ENCODE measurements at regions not wholly inside any gene's neighbourhood (a gene's known extent, or its start where the extent isn't known, plus 50 kb on each side); places are given as distances from the start of the nearest gene placed in this dataset.

GRCh38 chr14:104393199-104393897 lies 186.2 kb upstream of the C14orf180 start:
- H3K27ac ChIP-seq (ENCODE audit: low read length): no peak overlapping the region
- DNase-seq (ENCODE audit: low read depth, low spot score): no peak
- H3K4me1 ChIP-seq (ENCODE audit: control insufficient read depth, insufficient read depth, low read length): no peaks in the 10 kb centered on the region
- WGBS (ENCODE audit: insufficient coverage, insufficient read length): no CpG with 5 or more reads among the region's 18 CpGs
- H3K27me3 ChIP-seq (ENCODE audit: control insufficient read depth, insufficient read depth, low read length): no peaks in the 10 kb centered on the region
- no peaks in the 10 kb centered on the region; the same call in 1 of the 2 replicates for H3K9me3 ChIP-seq (ENCODE audit: control insufficient read depth, insufficient read depth, low read length)
- H3K4me3 ChIP-seq (ENCODE audit: low read length): no peak overlapping the region
- H3K36me3 ChIP-seq (ENCODE audit: control insufficient read depth, insufficient read depth, low read length): no peaks in the 10 kb centered on the region

GRCh38 chr14:104393898-104394381 lies 185.6 kb upstream of the C14orf180 start:
- WGBS (ENCODE audit: insufficient coverage, insufficient read length): no CpG with 5 or more reads among the region's 10 CpGs
- H3K4me1 ChIP-seq (ENCODE audit: control insufficient read depth, insufficient read depth, low read length): no peaks in the 10 kb centered on the region
- DNase-seq (ENCODE audit: low read depth, low spot score): no peak

GRCh38 chr14:104394409-104394851 lies 185.1 kb upstream of the C14orf180 start:
- no CpG with 5 or more reads among the region's 13 CpGs for WGBS (ENCODE audit: insufficient coverage, insufficient read length)
- H3K27ac ChIP-seq (ENCODE audit: low read length): no peak overlapping the region
- no peak for DNase-seq (ENCODE audit: low read depth, low spot score)
- no peaks in the 10 kb centered on the region for H3K4me1 ChIP-seq (ENCODE audit: control insufficient read depth, insufficient read depth, low read length)
- no peaks in the 10 kb centered on the region for H3K36me3 ChIP-seq (ENCODE audit: control insufficient read depth, insufficient read depth, low read length)
- no peak overlapping the region for H3K4me3 ChIP-seq (ENCODE audit: low read length)
- peaks cover 2% of the 10 kb centered on the region for H3K9me3 ChIP-seq (ENCODE audit: control insufficient read depth, insufficient read depth, low read length)
- H3K27me3 ChIP-seq (ENCODE audit: control insufficient read depth, insufficient read depth, low read length): no peaks in the 10 kb centered on the region

More at GRCh38 chr14:104393898-104394381, 185.6 kb upstream of the C14orf180 start:
- Histone ChIP-seq H3K9me3 (ENCODE audit: control insufficient read depth, insufficient read depth, low read length) (peaks cover 2% of the 10 kb centered on the region), H3K36me3 (ENCODE audit: control insufficient read depth, insufficient read depth, low read length) (no peaks in the 10 kb centered on the region), H3K4me3 (ENCODE audit: low read length) (no peak overlapping the region), H3K27ac (ENCODE audit: low read length) (no peak overlapping the region), H3K27me3 (ENCODE audit: control insufficient read depth, insufficient read depth, low read length) (no peaks in the 10 kb centered on the region)

- no peak overlapping the region for H3K4me3 ChIP-seq (ENCODE audit: low read length)
- no peak overlapping the region for H3K27ac ChIP-seq (ENCODE audit: low read length)
- no peaks in the 10 kb centered on the region for H3K36me3 ChIP-seq (ENCODE audit: control insufficient read depth, insufficient read depth, low read length)
- no peaks in the 10 kb centered on the region for H3K4me1 ChIP-seq (ENCODE audit: control insufficient read depth, insufficient read depth, low read length)
- WGBS (ENCODE audit: insufficient coverage, insufficient read length): no CpG with 5 or more reads among the region's 6 CpGs
- H3K27me3 ChIP-seq (ENCODE audit: control insufficient read depth, insufficient read depth, low read length): no peaks in the 10 kb centered on the region
- no peak for DNase-seq (ENCODE audit: low read depth, low spot score)
- H3K9me3 ChIP-seq (ENCODE audit: control insufficient read depth, insufficient read depth, low read length): peaks cover 2% of the 10 kb centered on the region
These were observed 184.3 kb upstream of the C14orf180 start for GRCh38 chr14:104395276-104395675.

- no peaks in the 10 kb centered on the region for H3K4me1 ChIP-seq (ENCODE audit: control insufficient read depth, insufficient read depth, low read length)
- no peaks in the 10 kb centered on the region for H3K27me3 ChIP-seq (ENCODE audit: control insufficient read depth, insufficient read depth, low read length)
- no CpG with 5 or more reads among the region's 30 CpGs for WGBS (ENCODE audit: insufficient coverage, insufficient read length)
- peaks cover 2% of the 10 kb centered on the region for H3K9me3 ChIP-seq (ENCODE audit: control insufficient read depth, insufficient read depth, low read length)
- H3K27ac ChIP-seq (ENCODE audit: low read length): no peak overlapping the region
- no peak for DNase-seq (ENCODE audit: low read depth, low spot score)
- H3K4me3 ChIP-seq (ENCODE audit: low read length): no peak overlapping the region
- H3K36me3 ChIP-seq (ENCODE audit: control insufficient read depth, insufficient read depth, low read length): no peaks in the 10 kb centered on the region
These were observed 183.5 kb upstream of the C14orf180 start for GRCh38 chr14:104395941-104396681.

- H3K4me3 ChIP-seq (ENCODE audit: low read length): no peak overlapping the region
- H3K27me3 ChIP-seq (ENCODE audit: control insufficient read depth, insufficient read depth, low read length): no peaks in the 10 kb centered on the region
- H3K4me1 ChIP-seq (ENCODE audit: control insufficient read depth, insufficient read depth, low read length): no peaks in the 10 kb centered on the region
- H3K27ac ChIP-seq (ENCODE audit: low read length): no peak overlapping the region
- DNase-seq (ENCODE audit: low read depth, low spot score): no peak
- H3K36me3 ChIP-seq (ENCODE audit: control insufficient read depth, insufficient read depth, low read length): no peaks in the 10 kb centered on the region
- WGBS (ENCODE audit: insufficient coverage, insufficient read length): no CpG with 5 or more reads among the region's 17 CpGs
- H3K9me3 ChIP-seq (ENCODE audit: control insufficient read depth, insufficient read depth, low read length): peaks cover 2% of the 10 kb centered on the region
These were observed 182.7 kb upstream of the C14orf180 start for GRCh38 chr14:104396682-104397470.

- DNase-seq (ENCODE audit: low read depth, low spot score): no peak
- no peaks in the 10 kb centered on the region for H3K4me1 ChIP-seq (ENCODE audit: control insufficient read depth, insufficient read depth, low read length)
- no peak overlapping the region for H3K27ac ChIP-seq (ENCODE audit: low read length)
- no peaks in the 10 kb centered on the region for H3K36me3 ChIP-seq (ENCODE audit: control insufficient read depth, insufficient read depth, low read length)
- no peaks in the 10 kb centered on the region for H3K27me3 ChIP-seq (ENCODE audit: control insufficient read depth, insufficient read depth, low read length)
- peaks cover 2% of the 10 kb centered on the region for H3K9me3 ChIP-seq (ENCODE audit: control insufficient read depth, insufficient read depth, low read length)
- no CpG with 5 or more reads among the region's 2 CpGs for WGBS (ENCODE audit: insufficient coverage, insufficient read length)
- H3K4me3 ChIP-seq (ENCODE audit: low read length): no peak overlapping the region
These were observed 181.6 kb upstream of the C14orf180 start for GRCh38 chr14:104397956-104398355.

GRCh38 chr14:104398656-104399055 lies 180.9 kb upstream of the C14orf180 start:
- no peak for DNase-seq (ENCODE audit: low read depth, low spot score)
- no peak overlapping the region for H3K27ac ChIP-seq (ENCODE audit: low read length)
- peaks cover 5% of the 10 kb centered on the region for H3K4me1 ChIP-seq (ENCODE audit: control insufficient read depth, insufficient read depth, low read length)
- no CpG with 5 or more reads among the region's 7 CpGs for WGBS (ENCODE audit: insufficient coverage, insufficient read length)
- no peak overlapping the region for H3K4me3 ChIP-seq (ENCODE audit: low read length)
- H3K36me3 ChIP-seq (ENCODE audit: control insufficient read depth, insufficient read depth, low read length): no peaks in the 10 kb centered on the region
- no peaks in the 10 kb centered on the region for H3K27me3 ChIP-seq (ENCODE audit: control insufficient read depth, insufficient read depth, low read length)
- peaks cover 2% of the 10 kb centered on the region for H3K9me3 ChIP-seq (ENCODE audit: control insufficient read depth, insufficient read depth, low read length)

GRCh38 chr14:104399432-104400155 lies 180.0 kb upstream of the C14orf180 start:
- WGBS (ENCODE audit: insufficient coverage, insufficient read length): no CpG with 5 or more reads among the region's 10 CpGs
- DNase-seq (ENCODE audit: low read depth, low spot score): no peak
- no peaks in the 10 kb centered on the region for H3K36me3 ChIP-seq (ENCODE audit: control insufficient read depth, insufficient read depth, low read length)
- peaks cover 7% of the 10 kb centered on the region for H3K4me1 ChIP-seq (ENCODE audit: control insufficient read depth, insufficient read depth, low read length)
- H3K27me3 ChIP-seq (ENCODE audit: control insufficient read depth, insufficient read depth, low read length): no peaks in the 10 kb centered on the region
- H3K27ac ChIP-seq (ENCODE audit: low read length): no peak overlapping the region
- H3K4me3 ChIP-seq (ENCODE audit: low read length): no peak overlapping the region
- peaks cover 2% of the 10 kb centered on the region for H3K9me3 ChIP-seq (ENCODE audit: control insufficient read depth, insufficient read depth, low read length)

- no peaks in the 10 kb centered on the region for H3K36me3 ChIP-seq (ENCODE audit: control insufficient read depth, insufficient read depth, low read length)
- WGBS (ENCODE audit: insufficient coverage, insufficient read length): no CpG with 5 or more reads among the region's 4 CpGs
- DNase-seq (ENCODE audit: low read depth, low spot score): no peak
- H3K27ac ChIP-seq (ENCODE audit: low read length): no peak overlapping the region
- H3K4me1 ChIP-seq (ENCODE audit: control insufficient read depth, insufficient read depth, low read length): peaks cover 7% of the 10 kb centered on the region
- H3K9me3 ChIP-seq (ENCODE audit: control insufficient read depth, insufficient read depth, low read length): peaks cover 2% of the 10 kb centered on the region
- no peak overlapping the region for H3K4me3 ChIP-seq (ENCODE audit: low read length)
- no peaks in the 10 kb centered on the region for H3K27me3 ChIP-seq (ENCODE audit: control insufficient read depth, insufficient read depth, low read length)
These were observed 179.2 kb upstream of the C14orf180 start for GRCh38 chr14:104400355-104400754.

All from iPS DF 6.9 (cell line).